Uterus (tissue), 3 donors: ENCODE measurements at regions not wholly inside any gene's neighbourhood (a gene's known extent, or its start where the extent isn't known, plus 50 kb on each side); places are given as distances from the start of the nearest gene placed in this dataset.

ENCODE experiments used
- DNase-seq, 2 donors: peaks; one replicate each; pipeline ENCODE4 v3.0.0-alpha.2; 2019 to 2020
- H3K27ac ChIP-seq, 2 donors: fragments of 200-600 bp; sonication (generic); 1 replicate in 1 of 2; 2 replicates in 1 of 2; pipeline ENCODE4 v1.5.1; 2016 to 2018
- H3K27me3 ChIP-seq, 2 donors: fragments of 200-600 bp; sonication (generic); one replicate each; pipeline ENCODE4 v1.5.1; 2018 to 2019; ENCODE audit warnings: control low read depth in 1 of 2
- H3K36me3 ChIP-seq, 2 donors: fragments of 200-600 bp; sonication (generic); one replicate each; pipeline ENCODE4 v1.5.1; 2019; ENCODE audit warnings: control low read depth in 1 of 2
- H3K4me1 ChIP-seq, 2 donors: fragments of 200-600 bp; sonication (generic); one replicate each; pipeline ENCODE4 v1.5.1; 2018 to 2019; ENCODE audit warnings: control low read depth in 1 of 2
- H3K4me3 ChIP-seq, 2 donors: fragments of 200-600 bp; sonication (generic); 1 replicate in 1 of 2; 2 replicates in 1 of 2; pipeline ENCODE4 v1.5.1; 2018 to 2019; ENCODE audit warnings: mild to moderate bottlenecking in 1 of 2
- H3K9me3 ChIP-seq, 2 donors: fragments of 200-600 bp; sonication (generic); one replicate each; pipeline ENCODE4 v1.5.1; 2019; ENCODE audit warnings: control low read depth in 1 of 2
- POLR2A ChIP-seq, 2 donors: fragments of 450-650 bp; IDR thresholded peaks; one replicate each; pipeline ENCODE4 v1.6.1; 2016; ENCODE audit warnings: antibody characterized with exemption in 2 of 2, mild to moderate bottlenecking in 1 of 2, moderate library complexity in 1 of 2
- intact Hi-C: fragments of 100-400 bp; cut with DNase I; formaldehyde crosslinking; loops from one replicate; pipeline ENCODE4 v1.15.1; 2023; ENCODE audit warnings: low total_unique reads
- TF ChIP-seq, protein P1 (sequence below), 4 experiments: fragments of 200-600 bp in 2 of 4; fragments of 450-650 bp in 2 of 4; sonication (generic) in 2 of 4; IDR thresholded peaks; one replicate each; pipeline ENCODE4 v1.5.1; 2016 to 2019; ENCODE audit warnings: antibody characterized with exemption in 4 of 4, mild to moderate bottlenecking in 2 of 4, moderate library complexity in 1 of 4
- donor health status: DM: yes; HTN: yes; CAD: no.

DNA sequence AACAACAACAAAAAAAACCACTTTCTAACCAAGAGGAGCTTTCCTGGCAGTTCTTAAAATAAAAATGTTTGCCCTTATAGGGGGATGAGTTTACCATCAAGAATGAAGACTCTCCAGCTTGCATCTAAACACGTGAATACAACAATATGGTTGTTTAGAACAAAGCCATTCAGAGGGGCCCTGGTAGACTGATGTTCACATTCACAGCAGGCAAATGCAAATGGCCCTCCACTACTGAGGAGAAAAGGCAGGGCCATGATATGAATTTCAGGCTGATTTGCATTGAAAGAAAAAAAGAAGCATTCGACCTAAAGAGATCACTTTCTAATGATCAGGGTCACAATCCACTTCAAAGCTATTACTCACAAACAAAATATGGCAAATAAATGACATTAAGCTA, 65.3 kb upstream of the OTOS start:
- Histone ChIP-seq H3K4me1 (no peaks in the 10 kb centered on the region), H3K36me3 (no peaks in the 10 kb centered on the region), H3K27me3 (no peaks in the 10 kb centered on the region), H3K9me3 (no peaks in the 10 kb centered on the region), H3K4me3 (no peak overlapping the region), H3K27ac (no peak overlapping the region)
- no peak for DNase-seq
- intact Hi-C loops = no loop called here
- TF ChIP-seq, protein P1, sequence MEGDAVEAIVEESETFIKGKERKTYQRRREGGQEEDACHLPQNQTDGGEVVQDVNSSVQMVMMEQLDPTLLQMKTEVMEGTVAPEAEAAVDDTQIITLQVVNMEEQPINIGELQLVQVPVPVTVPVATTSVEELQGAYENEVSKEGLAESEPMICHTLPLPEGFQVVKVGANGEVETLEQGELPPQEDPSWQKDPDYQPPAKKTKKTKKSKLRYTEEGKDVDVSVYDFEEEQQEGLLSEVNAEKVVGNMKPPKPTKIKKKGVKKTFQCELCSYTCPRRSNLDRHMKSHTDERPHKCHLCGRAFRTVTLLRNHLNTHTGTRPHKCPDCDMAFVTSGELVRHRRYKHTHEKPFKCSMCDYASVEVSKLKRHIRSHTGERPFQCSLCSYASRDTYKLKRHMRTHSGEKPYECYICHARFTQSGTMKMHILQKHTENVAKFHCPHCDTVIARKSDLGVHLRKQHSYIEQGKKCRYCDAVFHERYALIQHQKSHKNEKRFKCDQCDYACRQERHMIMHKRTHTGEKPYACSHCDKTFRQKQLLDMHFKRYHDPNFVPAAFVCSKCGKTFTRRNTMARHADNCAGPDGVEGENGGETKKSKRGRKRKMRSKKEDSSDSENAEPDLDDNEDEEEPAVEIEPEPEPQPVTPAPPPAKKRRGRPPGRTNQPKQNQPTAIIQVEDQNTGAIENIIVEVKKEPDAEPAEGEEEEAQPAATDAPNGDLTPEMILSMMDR (IDR thresholded peaks at IDR 0.05) = no peak
- TF ChIP-seq POLR2A (IDR thresholded peaks at IDR 0.05) = no peak

DNA sequence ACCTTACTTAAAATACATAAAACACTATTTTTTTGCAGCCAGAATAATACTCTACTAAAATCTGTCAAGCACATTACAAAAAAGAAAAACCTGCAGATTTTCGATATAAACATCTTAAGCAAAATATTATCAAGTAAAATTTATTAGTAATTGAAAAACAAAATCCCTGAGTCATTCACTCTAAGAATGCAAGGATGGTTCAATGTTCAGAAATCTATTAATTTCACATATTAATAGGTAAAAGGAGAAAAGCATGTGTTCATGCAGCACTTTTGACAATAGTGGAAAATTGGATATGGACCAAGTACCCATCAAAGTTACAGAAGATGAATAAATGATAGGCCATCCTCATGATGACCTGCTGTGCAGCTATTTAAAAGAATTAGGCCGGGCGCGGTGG, 66.2 kb upstream of the OTOS start:
- Histone ChIP-seq H3K27ac (no peak overlapping the region), H3K4me1 (no peaks in the 10 kb centered on the region), H3K27me3 (no peaks in the 10 kb centered on the region), H3K4me3 (no peak overlapping the region), H3K36me3 (no peaks in the 10 kb centered on the region), H3K9me3 (no peaks in the 10 kb centered on the region)
- DNase-seq = no peak
- intact Hi-C loops = no loop called here
- TF ChIP-seq POLR2A (IDR thresholded peaks at IDR 0.05) = no peak
- TF ChIP-seq, protein P1 (IDR thresholded peaks at IDR 0.05) = no peak

DNA sequence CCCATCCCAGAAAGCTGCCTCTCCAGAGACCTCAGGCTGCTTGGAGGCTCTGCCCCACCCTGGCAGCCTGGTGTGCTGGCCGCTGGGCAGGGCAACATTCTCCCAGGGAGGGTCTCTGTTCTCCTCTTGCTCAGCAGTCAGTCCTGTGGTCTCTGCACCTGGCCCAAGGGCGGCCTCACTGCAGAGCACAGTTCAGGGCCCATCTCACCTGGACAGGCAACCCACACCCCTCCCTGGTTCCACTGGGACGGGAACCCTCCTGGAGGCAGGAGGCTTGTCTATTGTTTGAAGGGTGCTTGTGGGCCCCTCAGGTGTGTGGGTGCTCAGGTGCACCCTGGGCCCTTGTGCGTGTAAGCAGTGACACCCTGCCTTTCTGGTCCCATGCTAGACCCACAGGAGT, 67.2 kb upstream of the OTOS start:
- no peaks in the 10 kb centered on the region for H3K27me3 ChIP-seq

DNA sequence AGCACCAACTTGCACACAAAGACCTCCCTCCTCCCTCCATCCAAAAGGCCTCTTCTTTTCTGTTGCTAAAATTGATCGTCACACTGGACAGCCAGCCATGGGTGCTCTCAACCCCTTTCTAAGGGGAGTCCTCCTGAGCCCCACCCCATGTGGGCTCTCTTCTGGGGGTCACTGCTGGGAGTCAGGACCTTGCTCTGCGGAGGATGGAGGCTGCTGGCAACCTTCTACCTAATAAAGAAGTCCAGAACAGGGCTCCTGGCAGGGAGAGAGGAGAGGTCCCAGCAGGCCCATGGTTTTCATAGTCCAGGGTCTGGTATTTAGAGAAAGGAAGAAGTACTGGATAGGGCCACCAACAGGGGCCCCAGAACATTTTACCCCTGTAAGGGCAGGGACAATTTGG, 67.6 kb upstream of the OTOS start:
- Histone ChIP-seq H3K27me3 (no peaks in the 10 kb centered on the region), H3K4me1 (no peaks in the 10 kb centered on the region), H3K27ac (no peak overlapping the region), H3K9me3 (no peaks in the 10 kb centered on the region), H3K4me3 (no peak overlapping the region), H3K36me3 (no peaks in the 10 kb centered on the region)
- intact Hi-C loops = no loop called here
- peak in 1 of 2 donors; percentile 1 for DNase-seq
- TF ChIP-seq, protein P1 (IDR thresholded peaks at IDR 0.05) = no peak
- TF ChIP-seq POLR2A (IDR thresholded peaks at IDR 0.05) = no peak

More for the DNA sequence above, 67.2 kb upstream of the OTOS start:
- Histone ChIP-seq H3K4me3 (no peak overlapping the region), H3K27ac (no peak overlapping the region), H3K4me1 (no peaks in the 10 kb centered on the region), H3K36me3 (no peaks in the 10 kb centered on the region), H3K9me3 (no peaks in the 10 kb centered on the region)
- intact Hi-C loops = no loop called here
- peak in 1 of 2 donors; percentile 3 for DNase-seq
- TF ChIP-seq, protein P1 (IDR thresholded peaks at IDR 0.05) = no peak
- no peak for TF ChIP-seq POLR2A (IDR thresholded peaks at IDR 0.05)

DNA sequence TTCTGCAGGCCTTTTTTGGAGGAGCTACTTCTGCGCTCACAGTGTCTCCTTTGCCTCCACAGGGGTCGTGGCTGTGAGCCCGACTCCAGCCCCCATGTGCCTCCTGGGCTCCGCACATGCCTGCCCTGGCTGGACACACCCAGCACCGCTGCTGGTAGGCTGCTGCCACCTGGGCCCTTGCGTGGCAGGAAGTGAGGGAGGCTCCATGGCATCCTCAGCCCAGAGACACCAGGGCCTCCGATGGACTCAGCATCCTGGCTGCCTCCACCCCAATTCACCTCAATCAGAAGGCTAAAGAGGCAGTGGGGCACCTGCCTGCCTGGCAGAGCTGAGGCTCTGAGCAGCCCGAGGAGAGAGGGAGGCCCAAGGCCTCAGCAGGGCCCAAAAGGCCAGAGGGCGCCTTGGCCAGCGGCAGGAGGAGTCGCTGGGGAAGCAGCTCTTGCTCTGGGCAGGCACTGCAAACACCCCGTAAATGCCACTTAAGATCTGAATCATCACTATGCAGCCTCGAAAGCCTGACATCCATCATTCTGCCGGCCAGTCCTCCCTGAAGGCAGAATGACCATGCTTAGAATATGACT, 68.3 kb upstream of the OTOS start:
- Histone ChIP-seq H3K4me1 (no peaks in the 10 kb centered on the region), H3K4me3 (no peak overlapping the region), H3K9me3 (no peaks in the 10 kb centered on the region), H3K27me3 (no peaks in the 10 kb centered on the region), H3K27ac (no peak overlapping the region), H3K36me3 (no peaks in the 10 kb centered on the region)
- intact Hi-C loops = no loop called here
- TF ChIP-seq, protein P1 (IDR thresholded peaks at IDR 0.05) = no peak
- TF ChIP-seq POLR2A (IDR thresholded peaks at IDR 0.05) = no peak
- peak in 1 of 2 donors; percentile 4 for DNase-seq
